HG03521 (cell line): ENCODE measurements at regions not wholly inside any gene's neighbourhood (a gene's known extent, or its start where the extent isn't known, plus 50 kb on each side); places are given as distances from the start of the nearest gene placed in this dataset.

Experiments used
- ATAC-seq: cut with Tn5 transposase; IDR thresholded peaks from one replicate; pipeline ENCODE4 v1.9.1; 2021; ENCODE audit warnings: mild to moderate bottlenecking, moderate library complexity; ENCODE audit not compliant: unreplicated experiment

DNA sequence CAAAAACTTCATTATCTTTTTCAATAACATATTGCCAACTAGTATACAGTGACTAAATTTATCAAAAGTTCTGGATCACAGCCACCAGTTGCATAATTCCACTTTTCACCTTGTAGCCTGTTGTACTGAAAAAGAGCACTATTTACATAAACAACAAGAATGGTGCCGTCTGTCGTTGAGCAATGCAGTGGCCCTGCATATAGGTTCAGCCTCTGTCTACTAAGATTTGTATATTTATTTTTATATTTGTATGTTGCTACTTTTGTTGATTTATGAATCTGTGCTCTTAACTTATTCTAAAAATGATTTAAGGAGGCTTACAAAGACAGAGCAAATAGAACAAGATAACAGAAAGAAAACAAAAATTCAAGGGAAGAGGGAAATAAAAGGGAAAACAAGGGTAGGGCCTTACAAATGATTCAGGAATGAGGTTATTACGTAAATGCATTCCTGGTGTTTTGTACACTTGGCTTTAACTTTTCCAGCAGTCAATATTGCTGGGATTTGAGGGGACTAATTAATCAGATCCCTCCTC is 257.6 kb upstream of the STT3B start:
- no peak for ATAC-seq

GRCh38 chr3:31275583-31275982 is 257.1 kb upstream of the STT3B start:
- no peak for ATAC-seq

DNA sequence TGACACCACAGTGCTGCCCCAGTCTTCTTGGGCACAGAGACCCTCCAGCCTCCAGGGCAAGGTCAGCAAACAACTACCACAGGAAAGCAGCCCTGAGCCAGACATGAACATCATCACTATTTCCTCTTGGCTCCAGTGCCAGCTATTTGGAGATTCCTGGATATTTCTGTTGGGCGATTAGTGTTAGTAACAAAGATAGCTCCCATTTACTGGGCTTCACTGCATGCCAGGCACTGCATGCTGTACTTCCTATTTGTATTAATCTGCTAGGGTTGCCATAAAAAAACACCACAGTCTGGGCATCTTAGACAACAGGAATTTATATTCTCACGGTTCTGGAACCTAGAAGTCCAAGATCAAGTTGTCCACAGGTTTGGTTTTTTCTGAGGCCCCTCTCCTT is 255.1 kb upstream of the STT3B start:
- ATAC-seq: no peak

DNA sequence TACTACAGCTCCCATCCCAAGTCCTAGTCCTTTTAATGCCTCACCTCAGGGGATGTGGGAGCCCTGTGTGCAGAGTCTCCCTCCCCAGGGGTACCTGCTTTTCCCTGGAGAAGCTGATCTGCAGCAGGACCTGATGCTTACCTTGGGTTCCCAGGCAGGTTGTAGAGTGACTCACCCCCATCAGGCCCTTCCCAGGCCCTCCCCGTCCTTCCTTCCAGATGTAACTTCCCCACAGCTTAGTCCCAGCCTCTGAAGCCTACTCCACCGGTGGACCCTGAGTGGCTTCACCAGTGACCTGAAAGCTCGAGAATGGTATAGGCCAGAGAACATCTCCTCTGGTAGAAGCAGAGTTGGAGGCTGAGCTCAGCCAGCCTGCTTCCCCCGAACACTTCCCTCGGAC is 254.2 kb upstream of the STT3B start:
- no peak for ATAC-seq

- no peak for ATAC-seq
Observed at GRCh38 chr3:31284776-31285175, 247.9 kb upstream of the STT3B start.

DNA sequence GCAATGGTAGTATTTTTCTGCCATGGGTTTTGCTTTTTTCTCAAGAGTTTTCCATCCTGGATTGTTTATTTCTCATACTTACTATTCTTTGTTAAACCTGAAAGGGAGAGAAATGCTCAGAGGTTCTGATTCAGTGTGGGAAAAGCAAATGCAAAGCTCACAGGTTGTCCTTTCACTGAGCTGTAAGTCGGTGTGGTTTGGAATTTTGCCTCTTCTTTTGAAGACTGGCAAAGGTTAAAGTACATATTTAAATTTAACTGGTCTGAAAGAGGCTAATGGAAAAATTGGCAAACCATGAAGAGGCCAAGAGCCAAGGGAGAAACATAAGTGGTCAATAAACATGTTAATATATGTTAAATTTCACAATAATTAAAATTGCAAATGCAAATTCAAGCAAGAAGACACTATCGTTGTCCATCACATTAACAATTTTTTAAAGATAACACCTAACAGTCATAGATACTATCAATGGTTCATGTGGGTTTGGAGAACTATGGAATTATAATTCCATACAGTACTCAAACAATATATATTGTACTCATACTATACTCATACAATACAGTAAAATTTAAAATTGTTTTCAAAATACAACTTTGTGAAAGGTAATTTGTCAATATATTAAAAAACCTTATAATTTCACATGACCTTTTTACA is 246.8 kb upstream of the STT3B start:
- no peak for ATAC-seq

DNA sequence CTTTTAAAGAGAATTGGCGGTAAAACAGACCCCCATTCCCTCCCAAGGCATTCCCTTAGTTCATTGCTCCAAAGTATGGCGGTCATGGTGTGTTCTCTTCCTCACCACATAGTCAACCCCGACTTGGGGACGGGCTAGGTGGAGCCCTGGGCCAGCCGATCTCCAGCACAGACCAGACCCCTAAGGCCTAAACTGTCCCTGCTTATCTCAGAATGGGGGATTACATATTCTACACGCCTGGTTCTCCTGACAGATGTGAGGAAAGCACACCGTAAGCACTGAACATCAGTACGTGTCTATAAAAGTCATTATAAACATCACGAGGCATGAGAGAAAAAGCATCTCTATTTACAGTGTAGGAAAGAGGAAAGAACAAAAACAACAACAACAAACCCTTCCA is 244.5 kb upstream of the STT3B start:
- no peak for ATAC-seq

DNA sequence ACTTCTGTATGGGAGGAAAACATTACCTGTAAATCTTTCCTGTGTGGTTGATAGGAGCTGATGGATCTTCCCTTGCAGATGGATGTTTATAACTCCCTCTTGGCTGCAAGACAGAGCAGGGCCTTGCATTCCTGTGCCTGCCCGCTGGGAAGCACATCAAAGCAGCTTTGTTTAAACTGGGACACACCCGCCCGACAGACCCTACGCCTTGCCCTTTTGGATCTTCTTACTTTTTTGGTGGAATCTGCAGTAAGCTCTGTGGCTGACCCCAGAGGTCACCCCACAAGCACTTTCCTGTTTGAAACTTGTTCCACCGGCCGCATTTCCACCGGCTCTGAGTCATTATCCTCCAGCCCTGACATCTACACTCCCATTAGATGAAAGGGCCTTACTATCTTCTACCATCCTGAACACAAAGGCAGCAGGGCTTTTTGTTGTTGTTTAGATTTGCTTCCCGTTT is 244.1 kb upstream of the STT3B start:
- ATAC-seq: no peak

- ATAC-seq: no peak
Observed at GRCh38 chr3:31289584-31289983, 243.1 kb upstream of the STT3B start.

GRCh38 chr3:31290046-31290445 is 242.7 kb upstream of the STT3B start:
- ATAC-seq: no peak

- ATAC-seq: no peak
Observed at GRCh38 chr3:31291818-31292217, 240.9 kb upstream of the STT3B start.

DNA sequence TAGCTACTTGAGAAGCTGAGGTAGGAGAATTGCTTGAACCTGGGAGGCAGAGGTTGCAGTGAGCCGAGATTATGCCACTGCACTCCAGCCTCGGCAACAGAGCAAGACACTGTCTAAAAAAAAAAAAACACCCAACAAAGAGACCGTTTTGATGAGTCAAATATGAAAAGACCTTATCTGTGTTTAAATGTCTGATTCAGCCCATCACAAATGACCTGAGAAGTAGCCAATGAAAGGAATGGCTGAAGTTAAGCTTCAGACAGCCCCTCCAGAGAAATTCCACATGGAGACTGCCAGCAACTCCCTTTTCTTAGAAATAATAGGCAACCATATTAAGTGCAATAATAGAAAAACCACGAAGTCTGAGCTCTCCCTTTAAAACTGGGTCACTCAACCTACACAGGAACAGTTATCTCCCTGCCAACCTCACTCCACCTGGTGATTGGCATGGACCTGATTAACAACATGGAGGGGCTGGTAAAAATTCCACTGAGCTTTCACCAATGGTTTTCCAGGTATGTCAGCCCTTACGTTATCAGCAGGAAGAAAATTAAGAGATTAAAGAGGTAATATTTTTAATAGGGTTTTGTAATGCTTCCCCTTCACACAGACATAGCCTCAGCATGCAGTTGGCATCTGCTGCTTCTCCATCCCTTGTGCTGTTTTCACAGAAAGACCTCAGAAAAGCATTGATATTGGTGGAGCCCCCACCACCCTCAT is 238.1 kb upstream of the STT3B start:
- ATAC-seq: no peak

GRCh38 chr3:31295150-31295765 is 237.5 kb upstream of the STT3B start:
- ATAC-seq: no peak

DNA sequence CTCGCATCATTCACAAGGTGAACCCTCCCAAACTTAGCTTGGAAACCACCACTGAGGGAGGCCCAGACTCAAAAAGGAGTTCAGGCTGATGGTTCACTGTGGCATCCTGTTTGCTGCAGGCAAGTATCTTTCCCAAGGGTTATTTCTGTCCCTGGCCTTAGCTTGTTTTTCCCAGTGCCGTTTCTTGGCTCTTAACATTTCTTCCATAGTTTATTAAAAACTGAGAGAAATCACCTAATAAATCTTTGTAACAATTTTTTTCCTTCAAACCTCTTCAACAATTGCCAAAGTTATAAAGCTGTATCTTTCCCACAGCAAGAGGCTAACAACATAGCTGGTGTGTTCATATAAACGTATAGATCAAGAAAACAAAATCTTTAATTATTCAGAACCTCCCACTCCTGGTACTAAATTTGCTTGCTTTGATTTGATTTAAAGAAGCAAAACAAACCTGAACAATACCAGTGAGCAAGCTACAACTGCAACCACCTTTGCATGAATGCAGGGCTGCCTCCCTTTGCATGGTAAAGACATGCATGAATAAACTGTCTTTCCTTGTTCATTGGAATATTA is 234.9 kb upstream of the STT3B start:
- no peak for ATAC-seq

DNA sequence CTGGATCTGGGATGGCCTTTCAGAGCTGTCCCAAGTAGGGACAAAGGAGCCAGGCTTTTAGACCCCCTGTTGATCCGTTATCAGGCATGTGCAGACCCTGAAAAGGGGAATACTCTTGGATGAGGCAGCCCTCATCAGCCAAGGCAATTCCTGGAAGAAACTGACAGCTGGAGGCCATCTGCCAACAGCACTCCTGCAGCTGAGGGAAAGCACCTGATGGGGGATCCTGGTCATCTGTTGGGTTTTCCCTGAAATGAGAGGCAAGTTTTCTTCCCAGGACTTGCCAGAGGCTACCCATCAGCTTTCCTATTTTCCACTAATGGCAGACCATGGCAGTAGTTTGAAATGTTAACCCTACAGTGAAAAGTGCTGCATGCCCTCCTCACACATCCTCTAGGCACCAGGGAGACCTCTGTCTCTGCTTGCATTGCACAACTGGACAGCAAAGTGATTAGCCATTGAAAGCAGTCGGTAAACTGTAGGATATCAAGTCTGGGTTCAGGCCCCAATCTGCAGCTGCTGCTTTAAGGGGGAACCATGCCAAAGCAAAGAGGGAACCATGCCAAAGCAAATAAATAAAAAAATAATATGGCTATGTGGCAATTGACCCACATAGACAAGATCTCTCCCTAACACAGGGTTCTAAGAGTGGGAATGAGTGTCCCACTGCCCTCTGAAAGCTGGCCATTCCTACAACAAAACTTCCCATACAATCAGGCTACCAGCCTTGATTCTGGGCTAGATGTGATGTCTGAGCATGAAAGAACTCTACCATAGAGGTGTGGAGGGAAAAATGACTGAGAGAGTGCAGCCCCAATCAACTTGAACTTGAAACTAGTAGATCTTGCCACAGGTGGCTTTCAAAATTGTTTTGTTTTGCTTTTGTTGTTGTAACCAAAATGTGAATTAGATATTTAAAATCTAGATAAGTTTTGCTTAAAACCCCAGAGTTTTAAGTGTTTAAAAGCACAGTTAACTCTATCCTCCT is 232.0 kb upstream of the STT3B start:
- ATAC-seq: no peak

DNA sequence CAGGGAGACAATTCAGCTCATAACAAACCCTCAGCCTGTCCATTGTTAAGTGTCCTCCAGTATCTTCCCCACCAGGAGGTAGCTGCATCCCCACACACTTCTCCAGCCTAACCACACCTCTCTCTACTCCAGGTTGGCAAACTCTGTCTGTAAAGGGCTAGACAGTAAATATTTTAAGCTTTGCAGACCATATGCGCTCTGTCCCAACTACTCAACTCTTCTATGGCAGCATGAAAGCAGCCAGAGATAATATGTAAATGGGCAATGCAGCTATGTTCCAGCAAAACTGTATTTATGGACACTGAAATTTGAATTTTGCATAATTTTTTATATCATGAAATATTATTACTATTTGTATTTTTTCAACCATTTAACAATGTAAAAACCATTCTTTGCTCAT is 230.4 kb upstream of the STT3B start:
- ATAC-seq: no peak

DNA sequence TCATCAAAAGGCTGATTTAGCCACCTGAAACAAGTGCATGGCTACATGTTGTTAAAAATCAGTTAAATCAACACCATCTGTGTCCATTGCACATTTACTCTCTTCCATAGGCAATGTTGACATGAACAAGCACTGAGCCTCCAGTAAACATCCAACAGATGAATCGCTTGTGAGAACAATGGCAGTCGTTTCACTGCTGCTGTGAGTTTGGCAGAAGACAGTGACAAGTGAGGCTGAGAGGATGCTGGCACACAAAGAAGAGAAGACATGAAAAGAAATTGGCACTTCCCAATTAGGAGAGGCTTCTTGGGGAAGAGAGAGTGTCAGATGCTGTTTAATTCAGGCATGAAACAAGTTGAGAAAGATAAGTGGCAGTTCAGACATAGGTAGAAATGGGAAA is 227.4 kb upstream of the STT3B start:
- ATAC-seq: no peak

GRCh38 chr3:31307131-31307785 is 225.5 kb upstream of the STT3B start:
- ATAC-seq: no peak

DNA sequence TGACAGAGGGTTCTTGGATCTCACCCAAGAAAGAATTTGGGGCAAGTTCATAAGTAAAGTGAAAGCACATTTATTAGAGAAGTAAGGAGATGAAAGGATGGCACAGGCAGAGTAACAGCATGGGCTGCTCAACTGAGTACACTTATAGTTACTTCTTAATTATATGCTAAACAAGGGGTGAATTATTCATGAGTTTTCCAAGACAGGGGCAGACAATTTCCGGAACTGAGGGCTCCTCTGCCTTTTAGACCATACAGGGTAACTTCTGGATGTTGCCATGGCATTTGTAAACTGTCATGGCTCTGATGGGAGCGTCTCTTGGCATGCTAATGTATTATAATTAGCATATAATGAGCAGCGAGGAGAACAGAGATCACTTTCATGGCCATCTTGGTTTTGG is 221.2 kb upstream of the STT3B start:
- no peak for ATAC-seq

DNA sequence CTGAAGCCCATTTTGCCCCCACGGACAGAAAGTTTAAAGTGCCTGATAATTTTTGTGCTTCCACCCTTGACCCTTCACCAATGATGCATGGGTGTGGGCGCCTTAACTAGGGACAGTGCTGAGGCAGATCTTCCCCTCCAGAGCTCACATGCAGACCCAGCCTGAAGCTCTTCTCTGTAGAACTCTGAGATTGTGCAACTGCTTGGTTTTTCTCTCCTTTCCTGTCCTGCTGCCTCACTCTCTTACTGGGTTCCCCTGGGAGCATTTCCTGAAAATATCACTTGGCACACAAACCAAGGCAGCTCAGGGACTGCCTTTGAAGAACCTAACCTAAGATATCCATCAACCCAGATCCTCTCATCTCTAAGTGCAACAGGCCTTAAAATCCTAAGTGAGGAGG is 220.3 kb upstream of the STT3B start:
- no peak for ATAC-seq
